ENCODE measurements at regions not wholly inside any gene's neighbourhood (a gene's known extent, or its start where the extent isn't known, plus 50 kb on each side); places are given as distances from the start of the nearest gene placed in this dataset.

DNA sequence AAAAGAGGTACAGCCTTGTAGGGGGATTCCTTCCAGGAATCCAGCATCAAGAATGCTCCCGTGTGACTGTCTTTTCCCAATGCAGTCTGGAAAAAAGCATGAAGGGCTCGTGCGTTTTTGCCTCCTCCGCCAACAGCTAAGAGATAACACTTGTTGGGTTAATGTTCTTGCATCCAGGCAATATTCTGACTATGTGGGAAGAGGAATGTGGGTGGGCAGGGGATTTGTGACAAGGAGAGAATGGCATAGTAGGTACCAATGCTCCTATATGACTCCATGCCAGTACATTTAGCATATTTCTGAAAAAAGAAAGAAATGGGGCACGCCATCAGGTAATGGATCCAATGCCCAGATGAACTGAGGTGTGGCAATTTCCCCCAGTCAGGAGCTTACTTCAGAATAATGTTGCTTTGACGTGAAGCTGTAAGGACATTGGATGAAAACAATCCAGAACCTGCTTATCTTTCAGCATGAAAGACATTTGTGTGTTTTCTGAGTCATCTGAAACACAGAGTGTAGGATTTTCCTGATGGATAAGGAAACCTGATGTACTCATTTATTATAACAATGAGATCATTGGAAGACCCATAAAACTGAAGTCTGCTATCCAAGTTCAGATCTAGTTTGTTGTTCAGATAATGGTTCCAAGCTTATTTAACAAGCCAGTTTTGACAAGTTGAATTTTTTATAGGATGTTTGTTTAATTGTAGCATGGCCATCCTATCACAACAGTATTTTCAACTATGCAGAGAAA is 105.5 kb downstream of the LYPLAL1 start:
- intact Hi-C loops (cut with micrococcal nuclease), result no loop called here

DNA sequence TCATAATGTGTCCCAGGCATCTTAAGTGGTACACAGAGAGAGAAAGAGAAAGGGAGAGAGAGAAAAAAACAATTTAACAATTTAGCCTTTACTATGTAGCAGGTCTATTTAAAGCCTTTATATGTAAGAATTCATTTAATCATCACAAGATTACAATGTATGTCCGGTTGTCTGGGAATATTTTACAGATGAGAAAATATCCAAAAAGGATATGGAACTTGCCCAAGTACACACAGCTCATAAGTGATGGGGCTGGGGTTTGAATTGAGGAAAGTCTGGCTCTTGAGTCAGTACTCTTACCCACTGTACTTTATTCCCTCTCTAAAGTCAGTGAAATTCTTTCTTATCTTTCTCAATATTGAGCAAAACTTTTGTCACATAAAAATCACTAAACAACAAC is 104.6 kb downstream of the LYPLAL1 start:
- intact Hi-C loops (cut with micrococcal nuclease), result no loop called here

DNA sequence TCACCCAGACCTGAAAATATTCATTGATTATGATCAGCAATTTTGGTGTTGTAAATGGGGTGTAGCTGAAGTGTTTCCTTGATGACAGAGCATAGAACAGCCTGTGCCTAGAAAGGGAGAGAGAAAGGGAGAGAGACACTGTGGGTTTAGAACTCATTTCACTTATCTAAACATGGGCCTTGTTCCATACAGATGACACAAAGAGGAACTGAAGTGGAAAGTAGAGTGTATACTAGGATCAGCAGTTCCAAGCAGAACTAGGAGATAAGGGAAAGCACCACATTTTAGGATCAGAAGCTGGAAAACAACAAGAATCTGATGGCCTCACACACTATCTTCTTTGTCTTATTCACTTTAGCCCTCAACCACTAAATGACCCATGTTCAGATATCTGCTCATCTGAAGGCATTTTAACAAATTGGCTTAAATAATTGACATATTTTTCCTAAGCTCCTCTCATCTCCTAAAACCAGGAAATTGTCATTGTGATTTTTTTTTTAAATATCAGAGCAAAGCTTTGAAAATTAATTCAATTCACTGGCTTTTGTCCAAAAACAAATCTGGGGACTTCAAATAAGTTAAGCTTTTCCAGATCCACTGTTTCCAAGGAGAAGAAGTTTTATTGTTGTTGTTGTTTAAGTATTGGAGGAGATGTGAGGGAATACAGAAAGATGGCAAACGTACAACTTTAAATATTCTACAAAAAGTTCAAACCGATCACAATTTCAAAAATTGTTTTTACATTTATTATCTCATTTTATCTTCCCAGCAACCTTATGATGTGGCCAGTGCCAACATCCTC is 103.8 kb downstream of the LYPLAL1 start:
- intact Hi-C loops (cut with micrococcal nuclease), result no loop called here

DNA sequence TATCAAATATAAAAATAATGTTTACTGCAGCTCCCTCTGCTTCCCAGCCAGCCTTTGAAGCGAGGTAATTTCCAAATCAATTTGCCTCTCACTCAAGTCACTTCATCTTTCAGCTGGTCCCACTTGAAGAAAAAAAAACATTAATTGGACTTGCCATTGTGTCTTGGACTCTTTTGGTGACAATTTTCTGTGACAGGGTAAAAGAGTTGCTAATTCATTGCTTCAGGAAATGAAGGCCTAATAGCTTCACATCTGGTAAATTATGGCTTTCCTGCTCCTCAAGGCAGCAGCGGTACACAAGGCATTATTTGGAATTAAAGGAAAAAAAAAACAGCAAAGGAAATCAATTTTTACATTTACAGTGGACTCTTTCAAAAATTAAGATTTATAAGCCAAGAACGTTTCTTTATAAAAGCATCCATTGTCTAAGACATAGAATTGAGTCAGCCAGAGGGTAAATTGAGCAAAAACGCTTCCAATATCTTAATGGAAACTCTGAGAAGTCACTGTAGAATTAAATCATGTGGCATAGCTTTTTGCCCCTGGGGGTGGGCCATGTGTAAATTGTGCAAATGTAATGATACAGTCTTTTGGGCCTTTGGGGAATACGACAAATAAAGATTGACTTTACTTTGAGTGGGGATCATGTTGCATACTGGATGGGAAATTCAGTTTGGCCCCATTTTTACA is 102.5 kb downstream of the LYPLAL1 start:
- intact Hi-C loops (cut with micrococcal nuclease), result no loop called here

DNA sequence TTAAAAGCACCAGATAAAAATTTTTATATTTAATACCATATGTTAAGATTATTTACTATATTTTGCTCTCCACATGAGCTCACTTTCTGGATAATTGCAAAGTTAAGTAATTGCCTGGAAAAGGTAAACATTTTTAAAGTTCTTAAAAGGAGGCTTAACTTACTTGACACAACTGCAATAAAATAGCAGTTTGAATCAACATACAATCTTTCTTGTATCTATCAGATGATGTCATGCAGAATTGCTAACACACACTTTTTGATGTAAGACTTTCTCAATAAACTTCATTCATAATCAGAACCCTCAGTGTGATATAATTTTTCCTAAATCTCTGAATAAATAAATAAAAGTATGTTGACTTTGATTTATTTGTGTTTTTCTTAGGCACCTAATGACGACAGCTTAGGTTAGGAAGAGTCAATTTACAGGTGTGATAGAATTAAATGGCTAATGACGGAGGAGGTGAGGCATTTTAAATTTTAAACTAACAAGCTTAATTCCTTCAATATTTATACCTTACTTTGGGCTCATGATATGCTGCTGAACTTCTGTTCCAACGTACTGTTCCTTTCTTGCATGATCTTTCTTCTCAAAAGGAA is 99.5 kb downstream of the LYPLAL1 start:
- intact Hi-C loops (cut with micrococcal nuclease), result no loop called here

DNA sequence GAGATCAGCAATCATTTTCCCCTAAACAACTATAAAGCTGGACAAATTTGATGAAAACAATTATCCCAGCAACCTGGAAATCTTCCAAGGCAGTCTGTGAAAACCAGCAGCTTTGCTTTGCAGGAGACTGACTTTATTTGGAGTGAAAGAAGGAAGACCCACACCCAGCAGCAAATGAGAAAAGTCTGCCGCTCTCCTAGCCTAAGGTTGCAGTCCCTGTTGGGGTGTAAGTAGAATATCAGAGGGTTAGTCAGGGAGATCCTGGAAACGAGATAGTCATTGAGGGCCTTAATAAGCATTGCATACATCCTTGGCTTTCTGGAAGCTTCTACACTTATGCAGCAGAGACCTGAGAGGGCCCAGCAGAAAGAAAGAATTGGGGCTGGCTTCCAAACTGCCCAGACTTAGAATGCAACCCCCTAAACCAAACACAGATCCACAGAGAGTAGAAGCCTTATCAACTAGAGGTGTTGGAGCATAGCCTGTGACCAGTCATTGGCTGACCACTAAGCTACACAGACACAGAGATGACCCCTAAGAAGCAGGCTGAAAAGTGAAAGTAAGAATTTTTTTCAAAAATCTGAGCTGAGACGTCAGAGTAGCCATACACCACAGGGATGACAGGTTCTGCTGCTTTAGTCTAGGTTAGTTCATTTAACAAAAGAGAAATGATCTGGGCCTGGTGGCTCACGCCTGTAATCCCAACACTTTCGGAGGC is 98.3 kb downstream of the LYPLAL1 start:
- intact Hi-C loops (cut with micrococcal nuclease), result no loop called here

DNA sequence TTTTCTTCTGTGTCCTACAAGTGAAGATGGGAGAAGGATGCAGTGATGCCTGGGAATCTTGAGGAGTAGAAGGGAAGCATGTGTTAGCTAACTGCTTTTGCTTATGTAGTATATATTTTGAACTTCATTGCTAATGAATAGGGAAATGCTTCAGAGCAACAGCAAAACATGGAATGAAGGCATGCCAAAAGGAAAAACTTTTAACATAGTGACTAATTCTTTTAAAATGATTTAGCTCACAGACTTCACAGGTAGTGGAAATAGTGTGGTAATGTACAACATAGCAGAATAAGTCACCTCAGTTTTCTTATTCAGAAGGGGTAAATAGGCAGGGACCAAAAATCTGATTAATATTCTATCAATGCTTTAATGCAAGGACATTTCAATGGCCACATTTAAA is 95.5 kb downstream of the LYPLAL1 start:
- intact Hi-C loops (cut with micrococcal nuclease), result no loop called here

DNA sequence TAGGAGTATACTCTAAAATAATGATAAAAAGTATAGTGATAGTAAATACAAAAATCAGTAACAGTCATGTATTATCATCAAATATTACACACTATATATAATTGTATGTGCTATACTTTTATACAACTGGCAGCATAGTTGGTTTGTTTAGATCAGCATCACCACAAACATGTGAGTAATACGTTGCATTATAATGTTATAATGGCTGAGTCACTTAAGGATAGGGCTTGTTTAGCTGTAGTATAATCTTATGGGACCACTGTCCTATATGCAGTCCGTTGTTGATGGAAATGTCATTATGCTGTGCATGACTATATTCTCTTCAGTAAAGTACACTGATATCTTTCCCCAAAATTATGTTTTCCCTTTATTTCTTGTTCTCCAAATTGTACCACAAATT is 92.8 kb downstream of the LYPLAL1 start:
- intact Hi-C loops (cut with micrococcal nuclease), result no loop called here

DNA sequence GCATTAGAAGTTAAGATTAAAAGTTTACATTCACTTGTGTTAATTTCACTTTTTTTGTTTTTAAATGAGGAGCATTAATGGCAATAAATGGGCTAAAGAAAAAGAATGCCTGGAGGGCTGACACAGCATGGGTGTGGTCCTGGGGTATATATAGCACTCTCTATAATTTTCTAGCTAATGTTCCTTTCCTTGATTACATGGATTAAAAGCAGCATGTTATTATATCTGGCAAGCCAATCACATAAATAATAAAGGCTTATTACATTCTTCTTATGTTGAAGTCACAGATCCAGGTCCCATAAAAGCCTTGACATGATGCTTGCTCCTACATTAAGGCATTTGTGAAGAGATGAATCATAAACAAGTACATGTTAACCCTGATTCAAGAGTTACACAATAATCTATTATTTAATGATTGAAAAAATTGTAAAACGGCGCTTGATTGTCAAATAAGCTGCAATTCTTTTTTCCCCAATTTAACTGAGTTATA is 91.4 kb downstream of the LYPLAL1 start:
- intact Hi-C loops (cut with micrococcal nuclease), result no loop called here

DNA sequence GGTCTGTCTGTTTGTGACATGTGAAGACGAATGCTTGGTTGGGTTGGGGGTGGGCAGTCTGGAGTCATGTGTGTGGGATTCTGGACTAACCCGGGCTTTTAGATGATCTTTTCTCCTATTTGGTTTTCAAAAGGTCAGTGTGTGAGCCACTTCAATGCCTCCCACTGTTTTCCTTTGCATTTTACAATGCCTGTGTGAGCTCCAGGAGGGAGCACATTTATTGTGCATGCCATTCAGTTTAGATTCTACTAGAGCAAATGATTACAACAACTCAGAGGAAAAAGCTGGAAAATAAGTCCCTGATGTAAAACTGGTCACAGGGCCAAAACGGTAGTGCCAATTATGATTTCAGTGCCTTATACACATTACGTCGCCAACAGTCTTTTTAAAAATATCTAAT is 90.9 kb downstream of the LYPLAL1 start:
- intact Hi-C loops (cut with micrococcal nuclease), result no loop called here

All from T-helper 1 cell treated with Interleukin-12 subunit alpha and Interleukin-12 subunit beta and Interleukin-4 antibody, amounts not matched to agents 30 ng/mL and 1 ng/mL, for 36 hours (primary cell).